Smooth muscle cell (in vitro differentiated cells): ENCODE measurements at regions not wholly inside any gene's neighbourhood (a gene's known extent, or its start where the extent isn't known, plus 50 kb on each side); places are given as distances from the start of the nearest gene placed in this dataset.

ENCODE experiments used
- DNase-seq: peaks from one replicate; lab custom pipeline; 2025; ENCODE audit not compliant: unreplicated experiment; lab: John Stamatoyannopoulos, UW
- H2AFZ ChIP-seq: fragments of 200-600 bp; sonication (generic); 2 replicates; pipeline ENCODE4 v1.6.0; 2016; ENCODE audit warnings: antibody characterized with exemption, low read depth, mild to moderate bottlenecking
- H3F3A ChIP-seq: fragments of 200-600 bp; sonication (generic); 2 replicates; pipeline ENCODE4 v1.6.0; 2017; ENCODE audit warnings: antibody characterized with exemption, low read depth
- H3K27ac ChIP-seq: fragments of 200-600 bp; sonication (generic); 2 replicates; pipeline ENCODE4 v1.5.1; 2016; ENCODE audit warnings: low read depth, mild to moderate bottlenecking
- H3K27me3 ChIP-seq: fragments of 200-600 bp; sonication (generic); 2 replicates; pipeline ENCODE4 v1.6.1; 2016; ENCODE audit warnings: low read depth, mild to moderate bottlenecking
- H3K36me3 ChIP-seq: fragments of 200-600 bp; sonication (generic); 2 replicates; pipeline ENCODE4 v1.5.1; 2016; ENCODE audit warnings: low read depth
- H3K4me1 ChIP-seq: fragments of 200-600 bp; sonication (generic); 2 replicates; pipeline ENCODE4 v1.5.1; 2016; ENCODE audit warnings: low read depth
- H3K4me2 ChIP-seq: fragments of 200-600 bp; sonication (generic); 2 replicates; pipeline ENCODE4 v1.6.0; 2016; ENCODE audit warnings: mild to moderate bottlenecking
- H3K4me3 ChIP-seq: fragments of 200-600 bp; sonication (generic); 2 replicates; pipeline ENCODE4 v1.5.1; 2016; ENCODE audit warnings: mild to moderate bottlenecking
- H3K79me2 ChIP-seq: fragments of 200-600 bp; sonication (generic); 2 replicates; pipeline ENCODE4 v1.6.0; 2016; ENCODE audit warnings: low read depth, mild to moderate bottlenecking
- H3K9ac ChIP-seq: fragments of 200-600 bp; sonication (generic); 2 replicates; pipeline ENCODE4 v1.6.0; 2016; ENCODE audit warnings: low read depth
- H3K9me3 ChIP-seq: fragments of 200-600 bp; sonication (generic); replicated peaks from 2 replicates; pipeline ENCODE4 v1.5.1; 2016; ENCODE audit warnings: low read depth
- H4K20me1 ChIP-seq: fragments of 200-600 bp; sonication (generic); 2 replicates; pipeline ENCODE4 v1.6.0; 2016; ENCODE audit warnings: low read depth
- WGBS: methylation state at CpG from one replicate; pipeline ENCODE4 v1.1.7; 2016; ENCODE audit warnings: low lambda C conversion rate; 5-methylcytosine and 5-hydroxymethylcytosine counted together
- TF ChIP-seq, protein P1 (sequence below): fragments of 200-600 bp; sonication (generic); IDR thresholded peaks from 2 replicates; pipeline ENCODE4 v1.5.1; 2017; ENCODE audit warnings: borderline replicate concordance, mild to moderate bottlenecking, antibody characterized with exemption; ENCODE audit not compliant: insufficient read depth, poor library complexity, severe bottlenecking

DNA sequence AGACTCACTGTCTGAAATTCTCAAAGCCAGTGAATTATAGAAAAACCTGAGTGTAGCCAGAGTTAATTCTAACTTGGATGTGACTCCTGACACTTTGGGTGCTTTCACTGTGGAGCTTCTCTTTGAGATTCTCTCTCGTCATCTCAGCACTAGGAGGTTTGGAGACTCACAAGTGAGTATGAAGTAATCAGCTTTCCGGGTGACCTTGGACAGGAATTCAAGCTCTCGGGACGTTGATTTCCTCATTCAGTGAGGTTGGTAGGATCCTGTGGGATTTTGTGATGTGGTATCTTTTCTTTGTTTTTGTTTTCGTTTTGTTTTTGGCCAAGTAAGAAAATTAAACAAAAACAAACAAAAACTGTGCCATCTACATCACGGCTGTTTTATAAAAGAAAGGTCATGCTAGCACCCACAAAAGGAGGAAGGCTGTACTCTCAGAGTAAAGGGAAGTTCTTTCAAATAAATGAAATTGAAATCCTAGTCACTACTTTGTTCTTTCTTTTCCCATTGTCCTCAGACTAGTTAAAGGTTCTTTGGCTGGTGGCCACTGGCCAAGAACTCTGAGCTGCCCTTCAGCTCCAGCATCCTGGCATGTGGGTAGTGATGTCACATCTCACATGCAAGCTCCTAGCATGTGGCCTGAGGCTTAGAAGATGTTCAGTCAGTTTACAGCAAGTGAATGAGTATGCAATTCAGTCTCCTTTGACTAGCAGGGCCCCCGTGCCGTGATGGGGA is 263.3 kb upstream of the TPM1 start:
- H3K4me2 ChIP-seq = peak overlapping the region; percentile 23
- peaks cover 37% of the 10 kb centered on the region for H3F3A ChIP-seq
- H4K20me1 ChIP-seq = no peaks in the 10 kb centered on the region
- no peaks in the 10 kb centered on the region for H3K27me3 ChIP-seq
- H3K27ac ChIP-seq = peak overlapping the region; percentile 69
- 59% methylated on average over 8 of the region's 8 CpGs for WGBS
- TF ChIP-seq, protein P1, sequence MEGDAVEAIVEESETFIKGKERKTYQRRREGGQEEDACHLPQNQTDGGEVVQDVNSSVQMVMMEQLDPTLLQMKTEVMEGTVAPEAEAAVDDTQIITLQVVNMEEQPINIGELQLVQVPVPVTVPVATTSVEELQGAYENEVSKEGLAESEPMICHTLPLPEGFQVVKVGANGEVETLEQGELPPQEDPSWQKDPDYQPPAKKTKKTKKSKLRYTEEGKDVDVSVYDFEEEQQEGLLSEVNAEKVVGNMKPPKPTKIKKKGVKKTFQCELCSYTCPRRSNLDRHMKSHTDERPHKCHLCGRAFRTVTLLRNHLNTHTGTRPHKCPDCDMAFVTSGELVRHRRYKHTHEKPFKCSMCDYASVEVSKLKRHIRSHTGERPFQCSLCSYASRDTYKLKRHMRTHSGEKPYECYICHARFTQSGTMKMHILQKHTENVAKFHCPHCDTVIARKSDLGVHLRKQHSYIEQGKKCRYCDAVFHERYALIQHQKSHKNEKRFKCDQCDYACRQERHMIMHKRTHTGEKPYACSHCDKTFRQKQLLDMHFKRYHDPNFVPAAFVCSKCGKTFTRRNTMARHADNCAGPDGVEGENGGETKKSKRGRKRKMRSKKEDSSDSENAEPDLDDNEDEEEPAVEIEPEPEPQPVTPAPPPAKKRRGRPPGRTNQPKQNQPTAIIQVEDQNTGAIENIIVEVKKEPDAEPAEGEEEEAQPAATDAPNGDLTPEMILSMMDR = no peak
- no peak overlapping the region for H3K4me3 ChIP-seq
- peaks cover 19% of the 10 kb centered on the region for H3K4me1 ChIP-seq
- no peaks in the 10 kb centered on the region for H3K79me2 ChIP-seq
- H3K9ac ChIP-seq = peak overlapping the region; percentile 29
- no peak for DNase-seq
- H3K9me3 ChIP-seq = no peaks in the 10 kb centered on the region
- no peaks in the 10 kb centered on the region for H3K36me3 ChIP-seq
- H2AFZ ChIP-seq = no peak overlapping the region

DNA sequence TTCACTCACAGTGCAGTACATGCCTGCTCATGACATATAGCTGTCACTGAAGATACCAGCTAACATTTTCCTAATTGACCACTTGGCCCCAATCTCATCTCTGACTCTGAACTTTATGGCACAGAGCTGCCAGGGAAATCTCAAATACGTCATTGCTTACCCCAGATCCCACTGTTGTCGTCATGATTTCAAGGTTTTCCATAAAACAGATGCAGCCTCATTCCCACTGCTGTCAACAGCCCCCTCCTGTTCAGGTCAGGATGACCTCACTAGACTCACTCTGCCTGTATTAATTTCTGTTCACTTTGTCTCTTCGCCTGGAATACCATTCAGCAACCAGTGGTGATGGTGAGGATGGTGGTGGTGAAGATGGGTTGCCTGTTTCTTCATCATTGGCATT is 262.6 kb upstream of the TPM1 start:
- Histone ChIP-seq H3K36me3 (no peaks in the 10 kb centered on the region), H3K9me3 (no peaks in the 10 kb centered on the region), H3K27me3 (no peaks in the 10 kb centered on the region), H3K4me1 (peaks cover 19% of the 10 kb centered on the region), H4K20me1 (no peaks in the 10 kb centered on the region), H2AFZ (no peak overlapping the region), H3K9ac (no peak overlapping the region), H3F3A (peaks cover 42% of the 10 kb centered on the region), H3K4me3 (no peak overlapping the region), H3K4me2 (peak overlapping the region; percentile 60), H3K27ac (peak overlapping the region; percentile 69), H3K79me2 (no peaks in the 10 kb centered on the region)
- TF ChIP-seq, protein P1 = no peak
- WGBS = 42% methylated on average over 3 of the region's 3 CpGs
- DNase-seq = no peak

DNA sequence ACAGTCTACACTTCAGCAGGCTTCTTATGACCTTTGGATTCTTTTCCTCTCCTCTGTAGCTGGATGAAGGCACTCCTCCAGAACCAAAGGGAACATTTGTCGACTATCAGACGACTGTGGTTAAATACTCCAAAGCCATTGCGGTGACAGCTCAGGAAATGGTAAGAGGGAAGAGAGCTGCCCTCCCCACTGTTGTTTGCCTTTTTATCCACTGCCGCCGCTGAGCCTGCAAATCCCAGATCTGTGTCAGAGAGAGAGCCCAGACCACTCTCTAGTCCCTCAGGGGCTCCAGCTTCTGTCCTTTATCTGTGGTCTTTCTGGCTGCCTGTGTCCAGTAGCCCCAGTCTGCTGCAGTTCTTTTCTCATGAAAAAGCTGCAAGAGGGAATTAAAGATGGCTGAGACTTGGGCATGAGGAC is 261.5 kb upstream of the TPM1 start:
- H3K9ac ChIP-seq = no peak overlapping the region
- DNase-seq = no peak
- H3K36me3 ChIP-seq = no peaks in the 10 kb centered on the region
- WGBS = under 1% methylated on average over 5 of the region's 5 CpGs
- H3K27ac ChIP-seq = peak overlapping the region; percentile 69
- no peaks in the 10 kb centered on the region for H3K9me3 ChIP-seq
- no peaks in the 10 kb centered on the region for H3K79me2 ChIP-seq
- TF ChIP-seq, protein P1 = no peak
- H4K20me1 ChIP-seq = no peaks in the 10 kb centered on the region
- H3K4me3 ChIP-seq = no peak overlapping the region
- peaks cover 24% of the 10 kb centered on the region for H3K4me1 ChIP-seq
- no peak overlapping the region for H2AFZ ChIP-seq
- H3F3A ChIP-seq = peaks cover 53% of the 10 kb centered on the region
- peak overlapping the region; percentile 60 for H3K4me2 ChIP-seq
- H3K27me3 ChIP-seq = no peaks in the 10 kb centered on the region
